ENCODE measurements at regions not wholly inside any gene's neighbourhood (a gene's known extent, or its start where the extent isn't known, plus 50 kb on each side); places are given as distances from the start of the nearest gene placed in this dataset.

DNA sequence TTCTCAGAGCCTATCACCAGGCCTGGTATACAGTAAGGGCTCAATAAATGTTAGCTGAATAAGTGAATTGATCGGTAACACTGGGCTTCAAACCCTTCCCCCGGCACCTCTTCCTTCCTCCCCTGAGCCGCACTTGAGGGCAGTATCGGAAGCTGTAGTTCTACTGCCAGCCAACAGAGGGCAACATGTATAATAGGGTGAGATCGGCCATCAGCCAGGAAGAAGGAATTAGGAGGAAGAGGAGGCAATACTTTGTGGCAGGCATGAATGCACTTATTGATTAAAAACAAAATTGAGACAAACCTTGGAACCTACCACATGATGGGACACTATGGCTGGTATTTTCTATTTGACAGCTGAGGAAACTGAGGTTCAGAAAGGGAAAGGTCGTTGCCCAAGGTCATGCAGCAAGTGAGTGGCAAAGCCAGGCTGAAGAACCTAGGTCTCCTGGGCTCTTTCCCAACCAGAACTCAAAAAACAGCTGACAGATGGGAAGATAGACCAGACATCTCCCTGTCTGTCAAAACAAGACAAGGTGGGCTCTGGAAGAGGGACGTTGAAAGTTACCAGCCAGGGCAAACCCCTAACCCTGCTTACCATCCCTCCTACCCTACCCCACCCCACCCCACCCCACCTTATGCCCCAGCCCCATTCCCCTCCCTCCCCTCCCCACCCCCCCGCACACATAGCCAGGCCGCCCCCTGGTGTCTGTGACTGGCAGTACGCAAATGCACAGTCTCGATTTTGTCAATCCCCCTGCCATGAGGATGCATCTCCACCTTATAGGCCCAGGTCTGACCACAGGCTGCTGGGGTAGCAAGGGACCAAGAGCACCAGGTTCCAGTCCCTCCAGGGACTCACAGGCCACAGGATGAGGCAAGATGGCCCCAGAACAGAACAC lies 107.3 kb upstream of the RUNX3 start:
- H3K4me1 ChIP-seq (ENCODE audit: control insufficient read depth in 2 of 2, insufficient read depth in 2 of 2, low read length in 2 of 2), result peaks cover 36 to 49% of the 10 kb centered on the region in 2 donors
- TF ChIP-seq, protein P1, sequence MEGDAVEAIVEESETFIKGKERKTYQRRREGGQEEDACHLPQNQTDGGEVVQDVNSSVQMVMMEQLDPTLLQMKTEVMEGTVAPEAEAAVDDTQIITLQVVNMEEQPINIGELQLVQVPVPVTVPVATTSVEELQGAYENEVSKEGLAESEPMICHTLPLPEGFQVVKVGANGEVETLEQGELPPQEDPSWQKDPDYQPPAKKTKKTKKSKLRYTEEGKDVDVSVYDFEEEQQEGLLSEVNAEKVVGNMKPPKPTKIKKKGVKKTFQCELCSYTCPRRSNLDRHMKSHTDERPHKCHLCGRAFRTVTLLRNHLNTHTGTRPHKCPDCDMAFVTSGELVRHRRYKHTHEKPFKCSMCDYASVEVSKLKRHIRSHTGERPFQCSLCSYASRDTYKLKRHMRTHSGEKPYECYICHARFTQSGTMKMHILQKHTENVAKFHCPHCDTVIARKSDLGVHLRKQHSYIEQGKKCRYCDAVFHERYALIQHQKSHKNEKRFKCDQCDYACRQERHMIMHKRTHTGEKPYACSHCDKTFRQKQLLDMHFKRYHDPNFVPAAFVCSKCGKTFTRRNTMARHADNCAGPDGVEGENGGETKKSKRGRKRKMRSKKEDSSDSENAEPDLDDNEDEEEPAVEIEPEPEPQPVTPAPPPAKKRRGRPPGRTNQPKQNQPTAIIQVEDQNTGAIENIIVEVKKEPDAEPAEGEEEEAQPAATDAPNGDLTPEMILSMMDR (IDR thresholded peaks at IDR 0.05), result peak; percentile 71
- TF ChIP-seq EZH2 (IDR thresholded peaks at IDR 0.05; ENCODE audit: borderline replicate concordance, insufficient read depth, low read depth, low read length, poor library complexity, severe bottlenecking), result no peak
- H3K27me3 ChIP-seq (replicated peaks in 1 of 4; ENCODE audit: control extremely low read depth in 1 of 4, control insufficient read depth in 3 of 4, insufficient read depth in 4 of 4, low read length in 3 of 4), result peaks cover 0 to under 1% (median 0%) of the 10 kb centered on the region in 4 experiments
- WGBS (ENCODE audit: insufficient coverage), result 37% methylated on average over 4 of the region's 11 CpGs
- ATAC-seq (ENCODE audit: low read depth), result peak; percentile 65
- no peak overlapping the region for H3K9ac ChIP-seq (ENCODE audit: low read length)
- no peak overlapping the region for H3K27ac ChIP-seq (ENCODE audit: low read length in 2 of 2)
- H3K4me3 Mint-ChIP-seq, result peak overlapping the region; percentile 0
- H3K9me3 Mint-ChIP-seq (ENCODE audit: insufficient read depth), result no peaks in the 10 kb centered on the region
- H3K9me3 ChIP-seq (ENCODE audit: control extremely low read depth in 1 of 3, control insufficient read depth in 2 of 3, insufficient read depth in 1 of 3, low read length in 2 of 3), result no peaks in the 10 kb centered on the region
- H3K36me3 ChIP-seq (replicated peaks in 1 of 2; ENCODE audit: control extremely low read depth in 1 of 2, control insufficient read depth in 1 of 2, extremely low read depth in 1 of 2, insufficient read depth in 2 of 2, low read length in 1 of 2), result no peaks in the 10 kb centered on the region
- ChIA-PET CTCF (interaction anchor here (0.8 to 9.0 kb wide), 40 partner anchors 8 to 349 kb away, joined by 3 to 320 read pairs (median 5); partner anchors contain the start of gene RUNX3), POLR2A (interaction anchor here (1.0 to 5.5 kb wide), 9 partner anchors 14 to 111 kb away, joined by 3 to 46 read pairs (median 5); partner anchors contain the start of gene RUNX3)
- DNase-seq, result peak; percentile 74
- H4K20me1 ChIP-seq (ENCODE audit: control insufficient read depth, insufficient read depth, low read length, poor library complexity, severe bottlenecking), result no peaks in the 10 kb centered on the region
- H3K27me3 Mint-ChIP-seq, result peaks cover 5% of the 10 kb centered on the region
- H3K4me2 ChIP-seq (replicated peaks; ENCODE audit: low read depth, low read length, poor library complexity, severe bottlenecking), result peak overlapping the region; percentile 10
- H3K79me2 ChIP-seq (ENCODE audit: control insufficient read depth, insufficient read depth, low read length), result peaks cover 11% of the 10 kb centered on the region
- peaks cover 34% of the 10 kb centered on the region for H3K4me1 Mint-ChIP-seq
- H3K4me3 ChIP-seq (ENCODE audit: control extremely low read depth in 1 of 5, extremely low read depth in 1 of 5, insufficient read depth in 1 of 5, low read depth in 2 of 5, low read length in 4 of 5), result no peak overlapping the region
- no peak overlapping the region for H2AFZ ChIP-seq (ENCODE audit: insufficient read depth, low read depth, low read length, poor library complexity, severe bottlenecking)
- H3K27ac Mint-ChIP-seq, result peak overlapping the region; percentile 63
- intact Hi-C loops (cut with micrococcal nuclease), result loop anchor here (1.0 kb wide), 3 partner anchors 72 to 189 kb away; partner anchors contain the start of gene RUNX3
